ENCODE measurements at regions not wholly inside any gene's neighbourhood (a gene's known extent, or its start where the extent isn't known, plus 50 kb on each side); places are given as distances from the start of the nearest gene placed in this dataset.

- TF ChIP-seq POLR2AphosphoS5 (IDR thresholded peaks at IDR 0.05) (no peak), CTCF (IDR thresholded peaks at IDR 0.05) (no peak), POLR2A (IDR thresholded peaks at IDR 0.05) (no peak), EP300 (IDR thresholded peaks at IDR 0.05) (no peak)
These were observed 178.4 kb downstream of the MIS18A start for GRCh38 chr21:32100423-32100822.
